Breast epithelium (tissue), 3 donors: ENCODE measurements at regions not wholly inside any gene's neighbourhood (a gene's known extent, or its start where the extent isn't known, plus 50 kb on each side); places are given as distances from the start of the nearest gene placed in this dataset.

Source experiments
- CTCF ChIP-seq, 3 donors: fragments of 450-650 bp; IDR thresholded peaks; one replicate each; pipeline ENCODE4 v1.5.1; 2016 to 2017; ENCODE audit warnings: antibody characterized with exemption in 3 of 3, mild to moderate bottlenecking in 3 of 3, moderate library complexity in 3 of 3
- POLR2AphosphoS5 ChIP-seq, 3 donors: sonication (generic); formaldehyde crosslinking; IDR thresholded peaks; one replicate each; pipeline ENCODE4 v1.6.1; 2017; ENCODE audit warnings: antibody characterized with exemption in 3 of 3

GRCh38 chr14:71758229-71758951 lies 173.8 kb upstream of the RGS6 start:
- TF ChIP-seq CTCF (IDR thresholded peaks at IDR 0.05) (no peak), POLR2AphosphoS5 (IDR thresholded peaks at IDR 0.05) (no peak)
